ENCODE measurements at regions not wholly inside any gene's neighbourhood (a gene's known extent, or its start where the extent isn't known, plus 50 kb on each side); places are given as distances from the start of the nearest gene placed in this dataset.

- ATAC-seq = no peak
- FAIRE-seq = no peak
- Histone ChIP-seq H3K4me3 (replicated peaks in 1 of 3; ENCODE audit: insufficient read depth in 1 of 3, low read depth in 2 of 3, low read length in 3 of 3) (no peak overlapping the region), H3K9ac (ENCODE audit: insufficient read depth, low read depth, low read length) (no peak overlapping the region), H3K9me3 (ENCODE audit: low read length) (no peaks in the 10 kb centered on the region), H3K4me2 (ENCODE audit: low read depth, low read length) (no peak overlapping the region), H3K36me3 (replicated peaks in 1 of 2; ENCODE audit: control insufficient read depth in 1 of 2, insufficient read depth in 2 of 2, low read length in 2 of 2) (no peaks in the 10 kb centered on the region), H3K27me3 (ENCODE audit: control insufficient read depth in 1 of 2, insufficient read depth in 2 of 2, low read length in 2 of 2) (no peaks in the 10 kb centered on the region), H4K20me1 (ENCODE audit: insufficient read depth, low read length) (no peaks in the 10 kb centered on the region), H2AFZ (ENCODE audit: low read length) (no peak overlapping the region), H3K79me2 (ENCODE audit: insufficient read depth, low read length) (no peaks in the 10 kb centered on the region), H3K27ac (ENCODE audit: extremely low read length, insufficient read depth, low read length) (no peak overlapping the region), H3K4me1 (ENCODE audit: insufficient read depth, low read length) (no peaks in the 10 kb centered on the region)
- BruUV-seq (replicated peaks) = no TSS peak
- in situ Hi-C loops (cut with HindIII; ENCODE audit: extremely low pct_ligation_motif_present, low pct_unique_long_range_greater_than_20kb) = no loop called here
- TF ChIP-seq GTF3A (CRISPR knock-in tag; conservative IDR thresholded peaks at IDR 0.05) (no peak), POLR2A (IDR thresholded peaks at IDR 0.05; ENCODE audit: insufficient read depth in 1 of 2, low read depth in 2 of 2, low read length in 2 of 2) (no peak), PRMT3 (CRISPR knock-in tag; IDR thresholded peaks at IDR 0.05; ENCODE audit: borderline replicate concordance, low read depth) (no peak), ETV6 (CRISPR knock-in tag; conservative IDR thresholded peaks at IDR 0.05) (no peak), FOXK1 (CRISPR knock-in tag; IDR thresholded peaks at IDR 0.05; ENCODE audit: borderline replicate concordance, low read depth) (no peak), ZNF572 (CRISPR knock-in tag; IDR thresholded peaks at IDR 0.05) (no peak), ZFP36L1 (CRISPR knock-in tag; IDR thresholded peaks at IDR 0.05) (no peak), ZNF792 (CRISPR knock-in tag; IDR thresholded peaks at IDR 0.05) (no peak), ISX (CRISPR knock-in tag; conservative IDR thresholded peaks at IDR 0.05) (no peak), GABPB1 (CRISPR knock-in tag; IDR thresholded peaks at IDR 0.05) (no peak), ZNF703 (CRISPR knock-in tag; IDR thresholded peaks at IDR 0.05; ENCODE audit: borderline replicate concordance) (no peak)
- no peak for DNase-seq (ENCODE audit: low spot score)
- ChIA-PET CTCF (ENCODE audit: low intra/inter-chr PET ratio, low total read pairs) (no interaction called here), POLR2A (no interaction called here)
- intact Hi-C loops (cut with micrococcal nuclease; ENCODE audit: unreplicated experiment) = no loop called here
- 0% methylated on average over 1 of the region's 1 CpG for WGBS (ENCODE audit: low lambda C conversion rate)
Observed at GRCh38 chr11:109789901-109790300, 303.3 kb upstream of the ZC3H12C start.

- H2AFZ ChIP-seq (ENCODE audit: low read length) = no peak overlapping the region
- H3K9me3 ChIP-seq (ENCODE audit: low read length) = no peaks in the 10 kb centered on the region
- H3K27me3 ChIP-seq (ENCODE audit: control insufficient read depth in 1 of 2, insufficient read depth in 2 of 2, low read length in 2 of 2) = no peaks in the 10 kb centered on the region
- no peak overlapping the region for H3K27ac ChIP-seq (ENCODE audit: extremely low read length, insufficient read depth, low read length)
- H3K4me3 ChIP-seq (replicated peaks in 1 of 3; ENCODE audit: insufficient read depth in 1 of 3, low read depth in 2 of 3, low read length in 3 of 3) = no peak overlapping the region
- in situ Hi-C loops (cut with HindIII; ENCODE audit: extremely low pct_ligation_motif_present, low pct_unique_long_range_greater_than_20kb) = no loop called here
- 1% methylated on average over 2 of the region's 2 CpGs for WGBS (ENCODE audit: low lambda C conversion rate)
- no peak overlapping the region for H3K9ac ChIP-seq (ENCODE audit: insufficient read depth, low read depth, low read length)
- POLR2A ChIA-PET = no interaction called here
- no peaks in the 10 kb centered on the region for H3K4me1 ChIP-seq (ENCODE audit: insufficient read depth, low read length)
- BruUV-seq (replicated peaks) = no TSS peak
- ATAC-seq (no peak), DNase-seq (ENCODE audit: low spot score) (no peak), FAIRE-seq (no peak)
- no peaks in the 10 kb centered on the region for H4K20me1 ChIP-seq (ENCODE audit: insufficient read depth, low read length)
- no peaks in the 10 kb centered on the region for H3K36me3 ChIP-seq (replicated peaks in 1 of 2; ENCODE audit: control insufficient read depth in 1 of 2, insufficient read depth in 2 of 2, low read length in 2 of 2)
- CTCF ChIA-PET (ENCODE audit: low intra/inter-chr PET ratio, low total read pairs) = no interaction called here
- H3K4me2 ChIP-seq (ENCODE audit: low read depth, low read length) = no peak overlapping the region
- H3K79me2 ChIP-seq (ENCODE audit: insufficient read depth, low read length) = no peaks in the 10 kb centered on the region
- intact Hi-C loops (cut with micrococcal nuclease; ENCODE audit: unreplicated experiment) = no loop called here
- TF ChIP-seq NKX3-1 (CRISPR knock-in tag; IDR thresholded peaks at IDR 0.05) (no peak), GMEB2 (CRISPR knock-in tag; IDR thresholded peaks at IDR 0.05; ENCODE audit: low read depth) (no peak), ZNF30 (CRISPR knock-in tag; IDR thresholded peaks at IDR 0.05) (no peak), POGZ (CRISPR knock-in tag; IDR thresholded peaks at IDR 0.05) (no peak), ZNF546 (CRISPR knock-in tag; conservative IDR thresholded peaks at IDR 0.05) (no peak), YEATS2 (CRISPR knock-in tag; IDR thresholded peaks at IDR 0.05; ENCODE audit: borderline replicate concordance) (no peak), MEIS1 (CRISPR knock-in tag; IDR thresholded peaks at IDR 0.05; ENCODE audit: borderline replicate concordance) (no peak), FOXO4 (CRISPR knock-in tag; conservative IDR thresholded peaks at IDR 0.05) (no peak), EZH2 (conservative IDR thresholded peaks at IDR 0.05; ENCODE audit: low read depth, low read length) (no peak), ZNF792 (CRISPR knock-in tag; IDR thresholded peaks at IDR 0.05) (no peak), CHCHD3 (CRISPR knock-in tag; IDR thresholded peaks at IDR 0.05) (no peak)
Observed at GRCh38 chr11:109791337-109791736, 301.9 kb upstream of the ZC3H12C start.

Measured in HepG2 (cell line).